H9 (cell line): ENCODE measurements at regions not wholly inside any gene's neighbourhood (a gene's known extent, or its start where the extent isn't known, plus 50 kb on each side); places are given as distances from the start of the nearest gene placed in this dataset.

ENCODE experiments used
- DNase-seq: peaks from one replicate; pipeline ENCODE4 v3.0.0-alpha.2; 2017
- H2AFZ ChIP-seq: one replicate; pipeline ENCODE4 v1.6.1; 2013; ENCODE audit warnings: mild to moderate bottlenecking, low read length, control low read depth, moderate library complexity
- H2AK5ac ChIP-seq: 2 replicates; pipeline ENCODE4 v1.6.1; 2013; ENCODE audit warnings: low read length, control low read depth, mixed read lengths; ENCODE audit not compliant: insufficient read length
- H2BK120ac ChIP-seq: one replicate; pipeline ENCODE4 v1.6.1; 2013; ENCODE audit warnings: low read depth, mild to moderate bottlenecking, low read length, control low read depth, inconsistent platforms; ENCODE audit not compliant: poor library complexity, severe bottlenecking
- H2BK12ac ChIP-seq: 2 replicates; pipeline ENCODE4 v1.6.1; 2013; ENCODE audit warnings: low read length, control low read depth, mixed read lengths, low read depth; ENCODE audit not compliant: insufficient read length
- H2BK15ac ChIP-seq: 2 replicates; pipeline ENCODE4 v1.6.1; 2013; ENCODE audit warnings: low read depth, low read length, control low read depth
- H2BK20ac ChIP-seq: one replicate; pipeline ENCODE4 v1.6.1; 2013; ENCODE audit warnings: low read depth, mild to moderate bottlenecking, low read length, control low read depth, inconsistent platforms; ENCODE audit not compliant: poor library complexity, severe bottlenecking
- H2BK5ac ChIP-seq: 2 replicates; pipeline ENCODE4 v1.6.1; 2013; ENCODE audit warnings: low read length, control low read depth, mixed read lengths; ENCODE audit not compliant: insufficient read length
- H3K14ac ChIP-seq: 2 replicates; pipeline ENCODE4 v1.6.1; 2013; ENCODE audit warnings: low read length, control low read depth; ENCODE audit not compliant: insufficient read depth
- H3K18ac ChIP-seq: 2 replicates; pipeline ENCODE4 v1.6.1; 2013; ENCODE audit warnings: low read depth, mild to moderate bottlenecking, mixed read lengths, low read length, control low read depth; ENCODE audit not compliant: insufficient read length
- H3K23ac ChIP-seq: 2 replicates; pipeline ENCODE4 v1.6.1; 2013; ENCODE audit warnings: low read length, control low read depth, mixed read lengths, low read depth; ENCODE audit not compliant: insufficient read length
- H3K23me2 ChIP-seq: 2 replicates; pipeline ENCODE4 v1.6.1; 2013; ENCODE audit warnings: low read depth, mild to moderate bottlenecking, mixed read lengths, low read length, control low read depth; ENCODE audit not compliant: insufficient read length, poor library complexity, severe bottlenecking
- H3K27ac ChIP-seq: 2 replicates; pipeline ENCODE4 v1.5.1; 2013; ENCODE audit warnings: low read length, control low read depth, mixed read lengths, low read depth; ENCODE audit not compliant: insufficient read length
- H3K27me3 ChIP-seq: 2 replicates; pipeline ENCODE4 v1.6.1; 2013; ENCODE audit warnings: low read length, control low read depth, inconsistent platforms; ENCODE audit not compliant: insufficient read depth
- H3K4ac ChIP-seq: 2 replicates; pipeline ENCODE4 v1.6.1; 2013; ENCODE audit warnings: low read depth, mild to moderate bottlenecking, control low read depth, inconsistent platforms, low read length, moderate library complexity
- H3K4me1 ChIP-seq: 2 replicates; pipeline ENCODE4 v1.6.1; 2013; ENCODE audit warnings: low read length, control low read depth, inconsistent platforms; ENCODE audit not compliant: insufficient read depth
- H3K4me2 ChIP-seq: 2 replicates; pipeline ENCODE4 v1.6.1; 2013; ENCODE audit warnings: low read length, control low read depth, mixed read lengths; ENCODE audit not compliant: insufficient read length, insufficient read depth
- H3K56ac ChIP-seq: 2 replicates; pipeline ENCODE4 v1.6.1; 2013; ENCODE audit warnings: low read depth, mild to moderate bottlenecking, mixed read lengths, low read length, control low read depth; ENCODE audit not compliant: insufficient read length
- H3K79me1 ChIP-seq: 2 replicates; pipeline ENCODE4 v1.6.1; 2013; ENCODE audit warnings: low read depth, mild to moderate bottlenecking, moderate library complexity, low read length, control low read depth, inconsistent platforms; ENCODE audit not compliant: insufficient read depth, poor library complexity, severe bottlenecking
- H3K79me2 ChIP-seq: 2 replicates; pipeline ENCODE4 v1.6.1; 2013; ENCODE audit warnings: low read length, control low read depth, inconsistent platforms; ENCODE audit not compliant: insufficient read depth
- H3K9ac ChIP-seq: 2 replicates; pipeline ENCODE4 v1.6.1; 2013; ENCODE audit warnings: low read length, control low read depth, mixed read lengths; ENCODE audit not compliant: insufficient read length; ENCODE audit errors: extremely low read depth
- H3K9me3 ChIP-seq: one replicate; pipeline ENCODE4 v1.6.1; 2013; ENCODE audit warnings: low read depth, low read length, inconsistent platforms; ENCODE audit not compliant: control insufficient read depth
- H3T11ph ChIP-seq: one replicate; pipeline ENCODE4 v1.6.1; 2013; ENCODE audit warnings: mild to moderate bottlenecking, low read length, control low read depth, inconsistent platforms
- H4K20me1 ChIP-seq: one replicate; pipeline ENCODE4 v1.6.1; 2013; ENCODE audit not compliant: control insufficient read depth, insufficient read length, insufficient read depth
- H4K5ac ChIP-seq: 2 replicates; pipeline ENCODE4 v1.6.1; 2013; ENCODE audit warnings: low read depth, mild to moderate bottlenecking, mixed read lengths, low read length, control low read depth; ENCODE audit not compliant: insufficient read length
- H4K8ac ChIP-seq: replicated peaks from 2 replicates; pipeline ENCODE4 v1.6.1; 2013; ENCODE audit warnings: low read length, control low read depth, mixed read lengths, low read depth; ENCODE audit not compliant: insufficient read length
- H4K91ac ChIP-seq: 2 replicates; pipeline ENCODE4 v1.6.1; 2013; ENCODE audit warnings: low read depth, mild to moderate bottlenecking, moderate library complexity, mixed read lengths, low read length, control low read depth; ENCODE audit not compliant: insufficient read length
- H3K27ac Mint-ChIP-seq, 3 experiments: 2 replicates in 2 of 3; 3 replicates in 1 of 3; pipeline ENCODE4 v1.8.0; 2020 to 2021; ENCODE audit warnings: mixed read lengths in 3 of 3, mild to moderate bottlenecking in 1 of 3, moderate library complexity in 1 of 3
- H3K27me3 Mint-ChIP-seq: 2 replicates; pipeline ENCODE4 v1.8.0; 2021; ENCODE audit warnings: low read depth, mild to moderate bottlenecking, moderate library complexity, mixed read lengths
- H3K36me3 Mint-ChIP-seq, 3 experiments: 2 replicates in 2 of 3; 3 replicates in 1 of 3; pipeline ENCODE4 v1.8.0; 2020 to 2021; ENCODE audit warnings: low read depth in 3 of 3, mixed read lengths in 3 of 3; ENCODE audit not compliant: insufficient read depth in 1 of 3
- H3K4me1 Mint-ChIP-seq, 2 experiments: 2 replicates each; pipeline ENCODE4 v1.8.0; 2020; ENCODE audit warnings: mixed read lengths in 2 of 2
- H3K4me3 Mint-ChIP-seq, 2 experiments: 2 replicates in 1 of 2; 3 replicates in 1 of 2; pipeline ENCODE4 v1.8.0; 2020 to 2021; ENCODE audit warnings: mild to moderate bottlenecking in 2 of 2, mixed read lengths in 2 of 2, moderate library complexity in 1 of 2
- H3K9me3 Mint-ChIP-seq, 2 experiments: 2 replicates in 1 of 2; 3 replicates in 1 of 2; pipeline ENCODE4 v1.8.0; 2020; ENCODE audit warnings: mild to moderate bottlenecking in 2 of 2, mixed read lengths in 2 of 2, moderate library complexity in 1 of 2
- WGBS: extraction: QIAGEN DNeasy Blood & Tissue Kit; methylation state at CpG from one replicate; pipeline ENCODE4 v1.1.7; 2013; ENCODE audit warnings: missing lambda C conversion rate, low lambda C conversion rate, mixed read lengths; ENCODE audit not compliant: insufficient read length; ENCODE audit errors: extremely low coverage; 5-methylcytosine and 5-hydroxymethylcytosine counted together
- TF ChIP-seq, protein P1 (sequence below): fragments of 200-600 bp; sonication (generic); conservative IDR thresholded peaks from 3 replicates; pipeline ENCODE4 v1.8.0; 2021; ENCODE audit warnings: antibody characterized with exemption, mild to moderate bottlenecking

DNA sequence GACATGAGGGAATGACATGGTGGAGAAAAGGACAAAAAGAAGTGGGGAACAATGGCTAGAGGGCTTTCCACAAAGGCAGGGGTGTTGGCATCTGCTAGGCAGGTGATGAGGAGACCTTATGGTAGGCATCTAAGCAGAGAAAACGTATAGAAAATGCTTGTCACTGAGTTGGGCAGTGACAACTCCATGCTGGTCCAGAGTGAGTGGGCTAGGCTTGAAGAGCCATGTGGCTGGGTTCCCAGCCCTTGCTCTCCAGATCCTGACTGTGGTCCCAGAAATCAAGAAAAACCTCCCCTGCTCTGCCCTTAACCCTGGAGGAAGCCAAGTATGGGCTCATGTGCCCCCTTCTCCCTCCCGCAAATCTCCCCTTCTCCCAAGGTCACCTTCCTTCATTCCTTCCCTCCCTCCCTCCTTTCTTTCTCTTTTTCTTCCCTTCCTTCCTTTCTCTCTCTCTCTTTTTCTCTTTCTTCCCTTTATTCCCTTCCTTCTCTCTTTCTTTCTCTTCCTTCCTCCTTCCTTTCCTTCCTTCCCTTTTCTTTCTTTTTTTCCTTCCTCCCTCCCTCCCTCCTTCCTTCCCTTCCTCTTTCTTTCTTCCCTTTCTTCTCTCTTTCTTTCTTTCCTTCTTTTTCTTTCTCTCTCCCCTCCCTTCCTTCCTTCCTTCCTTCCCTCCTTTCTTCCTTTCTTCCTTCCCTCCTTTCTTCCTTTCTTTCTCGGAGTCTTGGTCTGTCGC lies 102.8 kb downstream of the NAV1 start:
- H2BK5ac ChIP-seq, result no peak overlapping the region
- H3T11ph ChIP-seq, result no peak overlapping the region
- H3K14ac ChIP-seq, result no peak overlapping the region
- H3K79me2 ChIP-seq, result no peaks in the 10 kb centered on the region
- Mint-ChIP-seq H3K27me3 (peaks cover 56% of the 10 kb centered on the region), H3K4me1 (peaks cover 13 to 16% of the 10 kb centered on the region in 2 experiments), H3K27ac (no peak overlapping the region; a peak in 1 of 7 replicates), H3K9me3 (peaks cover 0 to 4% of the 10 kb centered on the region in 2 experiments; a peak in 2 of 5 replicates), H3K36me3 (no peaks in the 10 kb centered on the region; a peak in 2 of 7 replicates), H3K4me3 (no peak overlapping the region; a peak in 1 of 5 replicates)
- no peak overlapping the region for H4K8ac ChIP-seq
- no peak overlapping the region for H2BK20ac ChIP-seq
- no peak overlapping the region for H2AK5ac ChIP-seq
- no peak overlapping the region for H2BK12ac ChIP-seq
- H3K79me1 ChIP-seq, result no peaks in the 10 kb centered on the region
- no peak overlapping the region for H3K18ac ChIP-seq
- H2BK120ac ChIP-seq, result no peak overlapping the region
- no peak overlapping the region for H2AFZ ChIP-seq
- no peak for DNase-seq
- no peaks in the 10 kb centered on the region for H3K9me3 ChIP-seq
- no peak overlapping the region for H3K23ac ChIP-seq
- no CpG with 5 or more reads among the region's 4 CpGs for WGBS
- H3K4me2 ChIP-seq, result no peak overlapping the region
- no peak overlapping the region for H2BK15ac ChIP-seq
- H4K5ac ChIP-seq, result no peak overlapping the region
- no peak overlapping the region for H4K91ac ChIP-seq
- TF ChIP-seq, protein P1, sequence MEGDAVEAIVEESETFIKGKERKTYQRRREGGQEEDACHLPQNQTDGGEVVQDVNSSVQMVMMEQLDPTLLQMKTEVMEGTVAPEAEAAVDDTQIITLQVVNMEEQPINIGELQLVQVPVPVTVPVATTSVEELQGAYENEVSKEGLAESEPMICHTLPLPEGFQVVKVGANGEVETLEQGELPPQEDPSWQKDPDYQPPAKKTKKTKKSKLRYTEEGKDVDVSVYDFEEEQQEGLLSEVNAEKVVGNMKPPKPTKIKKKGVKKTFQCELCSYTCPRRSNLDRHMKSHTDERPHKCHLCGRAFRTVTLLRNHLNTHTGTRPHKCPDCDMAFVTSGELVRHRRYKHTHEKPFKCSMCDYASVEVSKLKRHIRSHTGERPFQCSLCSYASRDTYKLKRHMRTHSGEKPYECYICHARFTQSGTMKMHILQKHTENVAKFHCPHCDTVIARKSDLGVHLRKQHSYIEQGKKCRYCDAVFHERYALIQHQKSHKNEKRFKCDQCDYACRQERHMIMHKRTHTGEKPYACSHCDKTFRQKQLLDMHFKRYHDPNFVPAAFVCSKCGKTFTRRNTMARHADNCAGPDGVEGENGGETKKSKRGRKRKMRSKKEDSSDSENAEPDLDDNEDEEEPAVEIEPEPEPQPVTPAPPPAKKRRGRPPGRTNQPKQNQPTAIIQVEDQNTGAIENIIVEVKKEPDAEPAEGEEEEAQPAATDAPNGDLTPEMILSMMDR, result no peak
- no peaks in the 10 kb centered on the region for H3K4me1 ChIP-seq
- H3K9ac ChIP-seq, result no peak overlapping the region
- H4K20me1 ChIP-seq, result no peaks in the 10 kb centered on the region
- no peak overlapping the region for H3K4ac ChIP-seq
- H3K27me3 ChIP-seq, result peaks cover under 1% of the 10 kb centered on the region; the same call in 1 of the 2 replicates
- H3K56ac ChIP-seq, result no peak overlapping the region
- H3K23me2 ChIP-seq, result no peaks in the 10 kb centered on the region
- H3K27ac ChIP-seq, result no peak overlapping the region
